ENCODE measurements at regions not wholly inside any gene's neighbourhood (a gene's known extent, or its start where the extent isn't known, plus 50 kb on each side); places are given as distances from the start of the nearest gene placed in this dataset.

DNA sequence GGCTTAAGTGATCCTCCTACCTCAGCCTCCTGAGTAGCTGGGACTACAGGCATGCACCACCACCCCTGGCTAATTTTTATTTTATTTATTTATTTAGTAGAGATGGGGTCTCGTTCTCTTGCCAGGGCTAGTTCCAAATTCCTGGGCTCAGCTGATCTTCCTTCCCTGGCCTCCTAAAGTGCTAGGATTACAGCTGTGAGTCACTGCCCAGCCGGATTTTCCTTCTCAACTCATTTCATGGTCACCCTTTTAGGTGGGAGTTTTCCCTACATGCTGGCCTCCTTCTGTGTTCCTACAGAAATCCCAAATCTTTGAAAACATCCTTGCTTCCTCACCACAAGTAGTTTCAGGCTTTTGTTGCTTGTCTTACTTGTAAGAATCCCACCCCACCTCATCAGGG, 102.1 kb upstream of the SIAH1 start:
- no peak for DNase-seq

DNA sequence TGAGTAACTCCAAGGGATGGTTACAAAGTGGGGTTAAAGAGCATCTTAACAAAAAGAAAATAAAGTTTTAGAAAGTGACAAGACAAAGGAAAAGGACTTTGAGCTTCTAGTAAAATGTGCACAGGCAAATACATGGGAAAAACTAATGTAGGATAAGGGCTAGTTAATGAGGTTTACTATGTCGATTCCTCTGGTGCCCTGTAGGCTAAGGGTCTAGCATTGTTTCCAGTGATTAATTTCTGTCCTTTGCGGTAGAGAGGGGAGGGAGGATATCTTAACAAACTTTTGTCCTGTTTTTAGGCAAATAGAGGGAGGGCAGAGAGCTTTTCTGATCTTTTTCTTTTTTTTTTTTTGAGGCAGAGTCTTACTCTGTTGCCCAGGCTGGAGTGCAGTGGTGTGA, 96.6 kb upstream of the SIAH1 start:
- DNase-seq: no peak

DNA sequence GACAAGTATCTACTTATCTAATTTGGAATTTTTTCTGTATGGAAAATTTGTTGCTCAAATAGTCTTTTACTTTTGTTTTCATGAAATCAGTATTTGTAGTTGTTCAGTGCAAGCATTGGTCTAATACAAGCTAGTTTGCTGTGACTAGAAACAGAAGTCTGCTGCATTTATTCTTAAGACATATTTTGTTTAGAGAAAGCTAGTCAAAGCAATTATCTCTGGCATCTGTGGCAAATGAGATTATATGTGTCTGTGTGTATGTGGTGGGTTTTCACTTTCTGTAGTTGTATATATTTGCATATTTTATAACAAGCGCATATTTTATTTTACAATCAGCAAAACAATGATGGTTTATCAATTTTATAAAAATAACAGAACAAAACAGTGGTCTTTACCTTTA, 96.0 kb upstream of the SIAH1 start:
- DNase-seq: no peak

DNA sequence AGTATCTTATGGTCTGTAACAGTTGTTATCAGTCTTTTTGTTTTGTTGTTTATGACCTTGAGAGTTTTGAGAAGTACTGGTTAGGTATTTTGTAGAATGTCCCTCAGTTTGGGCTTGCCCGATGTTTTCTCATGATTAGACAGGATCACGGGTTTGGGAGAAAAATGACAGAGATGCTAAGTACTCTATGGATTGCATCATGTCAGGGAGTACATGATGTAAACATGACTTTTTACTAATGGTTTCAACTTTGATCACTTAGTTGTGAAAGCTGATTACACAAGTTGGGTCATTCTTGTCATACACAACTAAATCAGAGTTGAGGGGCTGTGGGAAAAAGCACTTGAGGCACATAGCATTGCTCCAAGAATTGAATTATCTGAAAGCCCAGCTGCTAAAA, 94.7 kb upstream of the SIAH1 start:
- no peak for DNase-seq

DNA sequence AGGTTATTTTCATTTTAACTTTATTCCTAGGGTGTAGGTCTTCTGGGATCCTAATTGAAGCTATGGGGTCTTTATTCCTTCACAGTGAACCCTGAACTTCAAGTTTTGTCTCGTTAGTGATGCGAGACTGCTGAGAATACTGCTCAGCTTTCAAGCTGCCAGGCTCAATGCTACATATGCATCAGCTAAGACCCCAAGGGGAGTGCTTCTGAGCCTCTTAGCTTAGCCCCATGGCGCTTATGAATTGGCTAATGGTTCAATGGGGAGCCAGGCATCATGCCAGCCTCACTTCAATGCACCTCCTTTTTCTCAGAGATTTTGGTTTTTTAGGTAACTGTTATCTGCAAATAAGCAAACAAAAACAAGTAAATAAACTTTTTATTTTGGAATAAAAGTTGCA, 94.1 kb upstream of the SIAH1 start:
- no peak for DNase-seq

DNA sequence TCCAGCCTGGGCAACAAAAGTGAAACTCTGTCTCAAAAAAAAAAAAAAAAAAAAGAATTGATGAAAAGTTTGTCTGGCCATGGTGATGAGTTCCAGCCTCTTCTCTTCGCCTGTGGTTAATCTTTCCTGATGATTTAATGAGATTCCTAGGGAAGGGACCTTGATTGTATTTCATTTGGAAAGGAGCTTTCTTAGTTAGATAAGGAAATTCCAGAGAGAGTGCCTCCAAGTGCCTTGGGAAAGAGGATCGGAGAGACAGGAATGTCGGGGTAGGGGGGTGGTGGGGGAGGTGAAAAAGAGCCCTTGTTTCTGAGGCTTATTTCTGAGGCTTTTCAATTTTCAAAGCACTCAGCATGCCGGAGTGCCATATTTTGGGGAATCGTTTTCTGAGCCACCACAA, 93.2 kb upstream of the SIAH1 start:
- no peak for DNase-seq

DNA sequence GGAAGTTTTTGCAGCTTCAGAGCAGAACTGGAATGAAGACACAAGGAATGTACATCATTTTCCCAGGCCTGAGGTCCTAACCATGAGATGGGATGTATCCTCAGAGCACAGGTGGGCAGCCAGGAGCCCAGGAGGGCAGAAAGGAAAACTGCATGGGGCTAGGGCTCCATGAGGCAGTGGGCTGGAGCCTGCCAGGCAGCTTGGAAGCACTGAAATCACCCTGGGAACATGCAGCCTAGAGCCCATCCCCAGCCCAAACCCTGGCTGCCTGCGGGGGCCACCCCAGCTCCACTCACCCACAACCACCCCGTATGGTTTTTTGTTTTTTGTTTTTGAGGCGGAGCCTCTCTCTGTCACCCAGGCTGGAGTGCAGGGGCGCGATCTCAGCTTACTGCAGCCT, 86.2 kb upstream of the SIAH1 start:
- DNase-seq: no peak

DNA sequence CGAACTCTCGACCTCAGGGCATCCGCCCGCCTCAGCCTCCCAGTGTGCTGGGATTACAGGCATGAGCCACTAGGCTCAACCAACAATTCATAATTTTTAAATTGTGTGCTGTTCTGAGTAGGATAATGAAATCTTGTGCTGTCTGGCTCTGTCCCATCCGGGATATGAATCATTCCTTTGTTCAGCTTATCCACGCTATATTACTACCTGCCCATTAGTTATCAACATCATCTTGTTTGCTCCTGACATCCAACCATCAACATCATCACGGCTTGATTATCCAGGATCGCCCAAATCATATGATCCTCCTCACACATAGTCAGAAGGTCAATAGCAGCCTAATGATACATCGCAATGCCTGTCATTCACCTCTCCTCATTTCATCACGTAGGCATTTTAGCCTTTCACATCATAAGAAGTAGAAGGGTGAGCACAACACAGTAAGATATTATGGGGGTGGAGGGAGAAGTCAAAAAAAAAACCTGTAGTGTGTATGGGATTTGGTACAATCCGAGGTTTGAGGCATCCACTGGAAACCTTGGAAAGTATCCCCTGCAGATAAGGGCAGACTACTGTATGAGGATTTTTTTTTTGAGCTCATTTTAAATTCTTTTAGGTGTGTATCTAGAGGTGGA, 77.0 kb upstream of the SIAH1 start:
- no peak for DNase-seq

DNA sequence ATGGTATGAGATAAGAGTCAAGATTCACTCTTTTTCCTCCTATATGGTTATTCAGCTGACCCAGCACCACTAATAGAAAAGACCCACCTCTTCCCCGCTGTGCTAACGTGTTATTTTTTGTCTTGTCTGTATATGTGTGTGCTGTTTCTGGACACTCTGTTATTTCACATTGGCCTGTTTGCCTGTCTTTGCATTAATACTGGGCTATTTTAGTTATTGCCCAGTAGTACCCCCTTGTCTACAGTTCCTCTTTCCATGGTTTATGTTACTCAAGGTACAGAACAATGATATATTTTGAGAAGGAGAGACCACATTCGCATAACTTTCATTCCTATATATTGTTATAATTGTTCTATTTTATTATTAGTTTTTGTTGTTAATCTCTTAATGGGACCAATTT, 74.0 kb upstream of the SIAH1 start:
- no peak for DNase-seq

DNA sequence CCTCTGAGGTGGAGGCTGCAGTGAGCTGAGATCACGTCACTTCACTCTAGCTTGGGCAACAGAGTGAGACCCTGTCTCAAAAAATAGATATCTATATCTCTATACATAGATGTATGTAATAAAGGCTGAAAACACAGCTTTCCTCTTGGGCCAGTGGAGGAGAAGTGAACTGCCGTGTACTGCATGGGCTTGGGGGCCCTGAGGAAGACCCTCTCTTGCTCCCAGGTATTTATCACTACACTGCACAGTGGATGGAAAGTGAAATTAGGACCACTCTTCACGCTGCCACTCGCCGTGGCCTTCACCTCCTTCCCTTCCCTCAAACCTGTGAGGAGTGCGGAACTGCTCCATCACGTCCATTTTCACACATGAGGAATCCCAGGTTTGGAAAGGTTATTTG, 68.8 kb upstream of the SIAH1 start:
- DNase-seq: no peak

DNA sequence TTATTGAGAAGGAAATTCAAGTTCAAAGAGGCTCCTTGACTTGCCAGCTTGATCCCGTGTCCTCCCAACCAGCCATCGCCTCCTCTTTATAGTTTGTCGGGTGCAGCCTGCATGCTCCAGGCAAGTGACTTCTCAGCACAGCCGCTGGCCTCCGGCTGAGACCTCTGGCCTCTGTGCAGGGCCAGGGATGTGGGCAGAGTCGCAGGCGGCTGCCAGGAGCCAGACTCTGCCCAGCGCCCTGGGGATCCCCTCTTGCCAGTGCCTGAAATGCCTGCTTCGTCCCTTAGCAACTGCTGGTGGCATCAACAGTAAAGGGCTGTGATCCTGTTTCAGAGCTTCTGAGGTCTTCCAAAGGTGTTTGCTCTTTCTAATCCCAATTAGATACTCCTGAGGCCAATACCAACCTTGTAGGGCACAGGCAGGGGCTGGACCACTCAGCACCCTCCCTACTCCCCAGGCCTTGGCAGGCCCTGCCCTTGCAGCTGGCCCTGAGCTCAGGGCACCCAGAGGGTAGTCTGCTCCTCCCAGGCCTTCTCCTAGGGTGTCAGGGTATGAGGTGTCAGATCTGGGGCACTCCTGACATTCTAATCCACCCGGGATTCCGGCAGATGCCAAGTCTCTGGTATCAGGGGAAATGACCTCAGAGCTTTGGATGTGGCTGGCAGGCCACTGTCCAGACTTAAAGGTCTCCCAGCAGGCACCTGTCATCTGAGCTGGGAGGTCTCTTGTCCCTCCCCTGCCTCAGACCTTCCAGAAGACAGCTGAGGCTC, 68.0 kb upstream of the SIAH1 start:
- no peak for DNase-seq

DNA sequence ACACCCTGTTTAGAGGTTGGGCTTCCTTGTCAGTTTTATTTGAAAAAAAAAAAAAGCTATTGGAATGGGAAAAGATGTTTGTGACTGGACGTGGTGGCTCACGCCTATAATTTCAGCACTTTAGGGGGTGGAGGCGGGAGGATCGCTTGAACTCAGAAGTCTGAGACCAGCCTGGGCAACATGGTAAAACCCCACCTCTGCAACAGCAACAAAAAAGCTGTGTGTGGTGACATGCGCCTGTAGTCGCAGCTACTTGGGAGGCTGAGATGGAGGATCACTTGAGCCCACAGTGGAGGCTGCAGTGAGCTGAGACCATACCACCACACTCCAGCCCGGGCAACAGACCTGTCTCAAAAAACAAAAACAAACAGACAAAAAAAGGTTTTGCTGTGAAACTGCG, 66.1 kb upstream of the SIAH1 start:
- DNase-seq: no peak

DNA sequence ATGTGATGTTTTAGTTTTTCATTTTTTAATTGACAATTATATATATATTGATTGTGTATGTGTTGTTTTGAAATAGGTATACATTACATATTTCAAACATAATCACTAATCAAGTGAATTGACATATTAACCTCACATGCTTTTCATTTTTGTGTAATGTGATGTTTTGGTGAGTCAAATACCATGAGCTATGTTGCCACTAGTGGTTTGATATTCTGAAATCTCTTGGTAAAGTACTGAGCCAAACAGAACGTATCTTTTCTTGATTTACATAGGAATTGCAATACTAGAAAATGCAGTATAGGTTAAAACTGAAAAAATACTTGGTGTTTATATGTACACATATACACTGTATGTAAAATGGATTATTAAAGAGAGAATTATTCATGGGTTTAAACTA, 65.2 kb upstream of the SIAH1 start:
- no peak for DNase-seq

DNA sequence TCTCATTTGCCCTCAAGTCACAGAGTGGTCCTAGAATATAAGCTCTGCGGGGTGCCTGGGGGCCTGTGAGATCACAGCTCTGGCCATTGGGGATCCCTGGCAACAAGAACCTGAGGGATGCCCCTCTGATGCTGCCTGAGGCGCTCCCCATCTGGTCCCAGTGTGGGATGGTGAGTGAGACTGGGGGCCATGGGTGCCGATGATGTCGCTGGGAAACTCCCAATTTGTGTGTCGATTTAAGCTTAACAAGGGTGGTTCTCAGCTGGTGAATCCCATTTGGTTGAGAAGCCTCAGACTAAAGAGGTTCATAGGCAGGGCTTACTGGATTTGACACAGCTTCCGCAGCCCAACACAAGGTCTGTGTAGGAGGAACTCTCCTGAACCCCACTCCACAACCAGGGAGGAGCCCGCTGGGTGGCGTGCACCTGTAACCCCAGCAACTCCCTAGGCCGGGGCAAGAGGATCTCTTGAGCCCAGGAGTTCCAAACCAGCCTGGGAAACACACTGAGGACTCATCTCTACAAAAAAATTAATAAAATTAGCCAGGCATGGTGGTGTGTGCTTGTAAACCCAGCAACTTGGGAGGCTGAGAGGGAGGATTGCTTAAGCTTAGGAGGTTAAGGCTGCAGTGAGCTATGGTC, 63.7 kb upstream of the SIAH1 start:
- DNase-seq: no peak

DNA sequence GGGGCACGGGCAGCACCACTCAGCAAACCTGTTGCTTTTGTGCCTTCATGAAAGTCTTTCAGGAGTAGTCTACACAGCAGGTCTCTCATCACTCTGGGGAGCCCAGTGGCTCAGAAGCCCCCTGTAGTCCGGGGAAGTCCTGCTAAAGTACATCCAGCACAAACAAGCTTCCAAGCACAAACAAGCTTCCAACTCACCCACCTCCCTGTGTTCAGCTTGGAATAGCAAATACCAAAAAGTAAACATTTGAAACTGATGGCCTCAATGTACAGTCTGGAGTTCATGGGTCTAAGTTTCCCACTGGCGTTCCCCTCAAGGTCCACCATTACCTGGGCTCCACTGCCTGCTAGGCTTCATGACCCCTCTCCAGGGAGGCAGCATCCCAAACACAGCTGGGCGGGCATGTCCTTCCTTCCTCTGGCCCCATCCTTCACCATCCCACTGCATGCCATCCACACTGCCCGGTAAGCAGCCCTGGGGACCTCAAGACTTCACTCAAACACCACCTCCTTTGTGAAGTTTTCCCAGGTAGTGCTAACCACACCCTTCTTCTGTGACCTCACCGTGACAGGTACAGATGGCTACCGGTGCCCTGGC, 62.8 kb upstream of the SIAH1 start:
- no peak for DNase-seq

DNA sequence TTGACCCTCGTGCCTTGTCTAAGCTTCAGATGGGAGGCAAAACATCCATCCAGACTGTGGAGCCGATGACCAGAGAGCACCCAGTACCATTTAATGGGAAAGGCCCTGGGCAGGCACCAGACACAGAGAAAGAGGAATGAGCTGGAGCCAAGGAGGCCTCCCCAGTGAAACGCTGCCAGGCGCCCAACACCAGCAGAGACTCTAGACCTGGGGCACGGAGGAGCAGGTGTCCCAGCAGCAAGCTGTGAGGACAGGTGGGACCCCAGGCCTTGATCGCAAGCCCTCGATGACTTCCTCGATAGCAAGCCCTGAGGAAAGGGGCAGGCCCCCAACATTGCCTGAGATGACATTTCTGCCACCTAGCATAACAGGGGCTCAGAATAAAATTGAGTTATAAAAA, 62.2 kb upstream of the SIAH1 start:
- DNase-seq: no peak

DNA sequence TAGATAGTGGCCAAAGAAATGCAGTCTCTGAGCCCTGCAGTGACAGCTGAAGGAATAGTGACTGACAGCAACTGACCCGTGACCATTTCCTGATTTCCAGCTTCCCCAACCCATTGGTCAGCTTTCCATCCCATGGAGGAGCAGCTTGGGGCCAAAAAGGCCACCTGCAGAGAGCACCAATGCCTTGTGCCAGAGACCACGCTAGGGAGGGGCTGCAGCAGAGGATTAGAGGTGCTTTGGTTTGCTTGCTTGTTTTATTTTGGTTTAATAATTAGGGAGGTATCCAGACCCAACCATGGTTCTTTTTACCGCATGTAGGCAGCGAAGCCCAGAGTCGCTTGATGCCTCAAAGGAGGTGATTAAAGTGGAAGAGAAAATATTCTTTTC, 61.3 kb upstream of the SIAH1 start:
- no peak for DNase-seq

DNA sequence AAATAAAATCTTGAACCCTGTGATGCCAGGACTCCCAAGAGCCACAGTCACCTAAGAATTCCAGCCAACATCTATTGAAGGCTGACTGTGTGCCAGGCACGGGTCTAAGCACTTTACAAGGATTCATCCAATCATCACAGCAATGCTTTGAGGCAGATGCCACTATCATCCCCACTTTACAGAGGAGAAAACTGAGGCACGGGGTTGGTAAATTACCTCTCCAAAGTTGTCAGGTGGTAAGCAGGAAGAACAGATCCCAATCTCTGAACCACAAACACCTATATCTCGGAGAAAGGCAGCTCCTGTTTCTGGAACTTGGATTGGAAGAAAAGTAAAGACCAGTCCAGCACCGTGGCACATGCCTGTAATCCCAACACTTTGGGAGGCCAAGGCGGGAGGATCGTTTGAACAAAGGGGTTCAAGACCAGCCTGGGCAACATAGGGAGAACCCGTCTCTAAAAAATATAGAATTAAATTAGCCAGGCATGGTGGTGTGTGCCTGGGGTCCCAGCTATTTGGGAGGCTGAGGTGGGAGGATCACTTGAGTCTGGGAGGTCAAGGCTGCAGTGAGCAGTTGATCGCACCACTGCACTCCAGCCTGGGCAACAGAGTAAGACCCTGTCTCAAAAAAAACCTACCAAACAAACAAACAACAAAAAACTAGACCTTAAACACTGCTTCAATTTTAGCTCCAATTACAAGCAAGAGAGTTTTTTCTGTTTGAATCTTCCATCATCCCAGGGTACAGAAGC, 60.7 kb upstream of the SIAH1 start:
- DNase-seq: no peak

DNA sequence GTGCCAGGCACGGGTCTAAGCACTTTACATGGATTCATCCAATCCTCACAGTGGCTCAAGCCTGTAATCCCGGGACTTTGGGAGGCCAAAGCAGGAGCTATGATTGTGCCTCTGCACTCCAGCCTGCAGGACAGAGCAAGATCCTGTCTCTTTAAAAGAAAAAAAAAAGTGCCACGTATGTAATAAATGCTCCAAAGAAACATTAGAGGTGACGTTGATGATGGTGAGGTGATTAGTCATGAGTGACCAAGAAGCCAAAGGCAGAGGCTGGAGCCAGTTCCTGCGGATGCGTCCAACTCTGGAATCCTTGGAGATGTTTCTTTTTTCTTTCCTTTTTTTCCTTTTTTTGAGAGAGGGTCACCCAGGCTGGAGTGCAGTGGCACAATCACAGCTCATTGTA, 59.4 kb upstream of the SIAH1 start:
- peak; percentile 45 for DNase-seq

DNA sequence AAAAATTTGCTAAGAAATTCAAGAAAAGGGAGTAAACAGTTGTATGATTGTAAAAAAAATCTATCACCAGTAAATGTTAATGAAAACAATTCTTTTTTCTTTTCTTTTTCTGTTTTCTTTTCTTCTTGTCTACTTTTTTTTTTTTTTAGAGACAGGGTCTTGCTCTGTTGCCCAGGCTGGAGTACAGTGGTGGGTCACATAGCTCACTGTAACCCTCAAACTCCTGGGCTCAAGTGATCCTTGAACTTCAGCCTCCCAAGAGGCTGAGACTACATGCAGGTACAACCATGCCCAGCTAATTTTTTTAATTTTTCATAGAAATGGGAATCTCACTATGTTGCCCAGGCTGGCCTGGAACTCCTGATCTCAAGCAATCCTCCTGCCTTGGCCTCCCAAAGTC, 57.2 kb upstream of the SIAH1 start:
- DNase-seq: no peak

DNA sequence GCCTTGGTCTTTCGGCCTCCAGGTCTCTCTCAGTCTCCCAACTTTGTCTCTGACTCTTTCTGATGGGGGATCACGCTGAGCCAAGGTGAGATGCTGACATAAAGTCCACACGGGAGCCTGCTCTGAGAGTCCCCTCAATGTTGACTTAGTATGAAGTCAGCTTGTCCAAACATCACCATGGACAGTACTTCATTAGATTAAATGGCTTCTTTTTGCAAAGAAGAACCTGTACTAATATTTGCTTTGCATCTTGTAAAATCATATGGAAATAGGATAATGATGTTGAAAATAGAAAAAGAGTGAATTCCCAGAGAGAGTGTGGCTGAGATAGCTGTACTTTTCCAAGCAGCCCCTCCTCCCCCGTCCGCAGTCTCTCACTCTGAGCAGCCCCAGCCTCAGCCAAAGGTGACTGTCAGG, 56.7 kb upstream of the SIAH1 start:
- no peak for DNase-seq

DNA sequence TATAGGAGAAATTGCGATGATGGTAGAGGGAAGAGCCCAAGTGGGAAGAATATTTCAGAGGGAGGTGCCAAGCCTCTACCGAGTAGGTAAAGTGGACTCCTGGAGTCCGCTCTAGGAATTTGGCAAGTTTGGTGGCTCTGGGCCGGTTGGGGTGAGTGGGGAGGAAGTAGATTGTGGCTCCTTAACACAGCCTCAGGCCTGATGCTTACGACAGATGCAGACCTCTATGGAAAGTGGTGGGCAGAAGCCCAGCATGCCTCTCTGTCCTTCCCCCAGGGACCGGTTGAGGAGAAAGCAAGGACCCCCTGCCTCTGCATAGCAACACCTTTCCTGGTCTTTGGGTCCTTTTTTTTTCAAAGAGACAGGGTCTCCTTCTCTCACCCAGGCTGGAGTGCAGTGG, 55.9 kb upstream of the SIAH1 start:
- no peak for DNase-seq

DNA sequence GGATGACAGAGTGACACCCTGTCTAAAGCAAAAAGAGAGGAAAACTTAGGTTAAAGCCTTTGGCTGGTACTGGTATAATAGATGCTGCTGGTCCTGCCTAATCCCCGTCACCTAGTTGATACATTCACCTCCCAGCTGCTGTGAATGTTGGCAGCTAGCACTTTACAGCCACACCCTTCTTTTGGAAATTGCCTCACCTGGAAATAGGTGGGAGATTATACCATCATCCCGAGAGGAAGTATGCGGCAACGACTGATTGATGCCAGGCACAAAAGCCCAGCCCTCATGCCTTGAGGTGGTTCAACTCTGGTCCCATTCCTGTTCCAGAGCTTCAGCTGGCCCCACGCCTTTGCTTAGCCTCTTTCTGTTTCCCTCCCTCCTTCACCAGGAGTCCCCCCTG, 53.2 kb upstream of the SIAH1 start:
- no peak for DNase-seq
